Astrocyte (in vitro differentiated cells and primary cell): ENCODE measurements at regions not wholly inside any gene's neighbourhood (a gene's known extent, or its start where the extent isn't known, plus 50 kb on each side); places are given as distances from the start of the nearest gene placed in this dataset.

Experiments used
- DNase-seq: peaks from one replicate; pipeline ENCODE4 v3.0.0-alpha.2; 2010; ENCODE audit warnings: low read depth
- FAIRE-seq: peaks from 2 replicates; lab custom pipeline; 2011; peaks lifted over from hg19 to GRCh38; lab: Jason Lieb, UNC
- H2AFZ ChIP-seq: 2 replicates; pipeline ENCODE4 v1.6.0; 2012; ENCODE audit warnings: low read depth, low read length, inconsistent platforms
- H3K27ac ChIP-seq: 2 replicates; pipeline ENCODE4 v1.5.1; 2011; ENCODE audit warnings: low read depth, low read length, inconsistent platforms
- H3K27me3 ChIP-seq: 2 replicates; pipeline ENCODE4 v1.6.0; 2011; ENCODE audit warnings: low read length, inconsistent platforms; ENCODE audit not compliant: insufficient read depth
- H3K36me3 ChIP-seq: 2 replicates; pipeline ENCODE4 v1.5.1; 2011; ENCODE audit warnings: low read length, inconsistent platforms; ENCODE audit not compliant: insufficient read depth
- H3K4me1 ChIP-seq: 2 replicates; pipeline ENCODE4 v1.5.1; 2011; ENCODE audit warnings: low read length, inconsistent platforms; ENCODE audit not compliant: insufficient read depth
- H3K4me2 ChIP-seq: 2 replicates; pipeline ENCODE4 v1.6.0; 2012; ENCODE audit warnings: low read length, inconsistent platforms
- H3K4me3 ChIP-seq: 2 replicates; pipeline ENCODE4 v1.5.1; 2011; ENCODE audit warnings: low read depth, mild to moderate bottlenecking, low read length, inconsistent platforms; ENCODE audit not compliant: insufficient read depth
- H3K79me2 ChIP-seq: 2 replicates; pipeline ENCODE4 v1.6.0; 2012; ENCODE audit warnings: mild to moderate bottlenecking, low read length, inconsistent platforms; ENCODE audit not compliant: insufficient read depth
- H3K9ac ChIP-seq: 2 replicates; pipeline ENCODE4 v1.6.0; 2012; ENCODE audit warnings: mild to moderate bottlenecking, low read length, inconsistent platforms
- H3K9me3 ChIP-seq: 2 replicates; pipeline ENCODE4 v1.5.1; 2012; ENCODE audit warnings: low read depth, mild to moderate bottlenecking, low read length, inconsistent platforms; ENCODE audit not compliant: insufficient read depth
- H4K20me1 ChIP-seq: 2 replicates; pipeline ENCODE4 v1.6.0; 2012; ENCODE audit warnings: low read length, inconsistent platforms; ENCODE audit not compliant: insufficient read depth
- H3K27ac Mint-ChIP-seq: one replicate; pipeline ENCODE4 v1.8.0; 2021; ENCODE audit warnings: mild to moderate bottlenecking, mixed read lengths; ENCODE audit not compliant: unreplicated experiment
- H3K27me3 Mint-ChIP-seq: one replicate; pipeline ENCODE4 v1.8.0; 2021; ENCODE audit warnings: low read depth, mixed read lengths; ENCODE audit not compliant: unreplicated experiment
- H3K36me3 Mint-ChIP-seq: one replicate; pipeline ENCODE4 v1.8.0; 2021; ENCODE audit warnings: low read depth, mixed read lengths; ENCODE audit not compliant: unreplicated experiment
- H3K4me1 Mint-ChIP-seq: one replicate; pipeline ENCODE4 v1.8.0; 2021; ENCODE audit warnings: low read depth, mixed read lengths; ENCODE audit not compliant: unreplicated experiment
- H3K4me3 Mint-ChIP-seq: one replicate; pipeline ENCODE4 v1.8.0; 2021; ENCODE audit warnings: mild to moderate bottlenecking, moderate library complexity, mixed read lengths; ENCODE audit not compliant: unreplicated experiment
- H3K9me3 Mint-ChIP-seq: one replicate; pipeline ENCODE4 v1.8.0; 2021; ENCODE audit warnings: mild to moderate bottlenecking, mixed read lengths; ENCODE audit not compliant: unreplicated experiment
- CTCF ChIP-seq: IDR thresholded peaks from 2 replicates; pipeline ENCODE4 v1.5.1; 2011; ENCODE audit warnings: low read depth, mild to moderate bottlenecking, inconsistent platforms, low read length, moderate library complexity; ENCODE audit not compliant: insufficient read depth
- EZH2 ChIP-seq: IDR thresholded peaks from 2 replicates; pipeline ENCODE4 v1.6.1; 2012; ENCODE audit warnings: mild to moderate bottlenecking, low read length, inconsistent platforms; ENCODE audit not compliant: insufficient read depth

DNA sequence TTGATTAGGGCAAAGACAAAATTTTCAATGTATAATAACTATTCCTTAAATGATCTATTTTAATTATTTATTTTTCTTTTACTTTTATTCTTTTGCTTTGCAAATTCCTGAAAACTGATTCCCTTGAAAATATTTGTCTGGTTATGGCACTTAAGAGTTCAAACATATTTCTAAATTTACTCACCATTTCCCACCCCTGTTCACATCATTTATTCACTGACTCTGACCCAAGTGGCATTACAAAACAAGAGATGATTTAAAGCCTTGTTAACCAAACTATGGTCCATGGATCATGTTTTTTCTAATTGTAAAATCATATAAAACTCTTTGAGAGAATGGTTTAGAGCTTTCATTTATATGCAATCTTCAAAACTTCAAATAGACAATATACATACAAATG is 1256.1 kb upstream of the LRRN3 start:
- no peak overlapping the region for H3K9ac ChIP-seq
- Mint-ChIP-seq H3K9me3 (no peaks in the 10 kb centered on the region), H3K36me3 (no peaks in the 10 kb centered on the region), H3K27me3 (no peaks in the 10 kb centered on the region), H3K4me1 (peaks cover 2% of the 10 kb centered on the region), H3K4me3 (no peak overlapping the region), H3K27ac (no peak overlapping the region)
- no peaks in the 10 kb centered on the region for H3K9me3 ChIP-seq
- no peaks in the 10 kb centered on the region for H3K36me3 ChIP-seq
- no peaks in the 10 kb centered on the region for H3K27me3 ChIP-seq
- no peak overlapping the region for H2AFZ ChIP-seq
- H3K4me1 ChIP-seq = no peaks in the 10 kb centered on the region
- no peak overlapping the region for H3K4me2 ChIP-seq
- no peak overlapping the region for H3K4me3 ChIP-seq
- FAIRE-seq (no peak), DNase-seq (peak; percentile 9)
- no peaks in the 10 kb centered on the region for H3K79me2 ChIP-seq
- TF ChIP-seq EZH2 = no peak
- no peak overlapping the region for H3K27ac ChIP-seq
- no peaks in the 10 kb centered on the region for H4K20me1 ChIP-seq

DNA sequence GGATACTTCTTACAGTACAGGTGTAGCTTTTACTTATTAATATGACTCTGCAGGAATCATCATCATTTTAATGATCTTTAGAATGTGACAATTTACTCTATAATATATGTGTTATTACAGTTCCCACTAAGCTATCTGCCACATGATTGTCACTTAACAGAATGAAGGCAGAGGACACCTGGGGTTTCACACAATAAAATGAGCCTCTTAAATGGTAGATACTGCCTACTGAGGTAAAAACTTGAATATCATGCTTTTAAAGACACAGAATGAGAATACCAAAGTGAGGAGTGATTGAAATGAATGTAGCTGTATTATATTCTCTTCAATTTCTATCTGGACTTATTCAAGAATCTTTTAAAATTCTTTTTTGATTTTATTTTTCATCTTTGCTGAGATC is 1255.3 kb upstream of the LRRN3 start:
- H3K4me1 Mint-ChIP-seq = peaks cover 2% of the 10 kb centered on the region
- no peak for DNase-seq
- no peaks in the 10 kb centered on the region for H4K20me1 ChIP-seq
- H2AFZ ChIP-seq = no peak overlapping the region
- H3K27me3 Mint-ChIP-seq = no peaks in the 10 kb centered on the region
- H3K79me2 ChIP-seq = no peaks in the 10 kb centered on the region
- H3K36me3 Mint-ChIP-seq = no peaks in the 10 kb centered on the region
- no peak overlapping the region for H3K4me3 ChIP-seq
- no peaks in the 10 kb centered on the region for H3K4me1 ChIP-seq
- H3K36me3 ChIP-seq = no peaks in the 10 kb centered on the region
- H3K4me3 Mint-ChIP-seq = no peak overlapping the region
- TF ChIP-seq CTCF (no peak), EZH2 (no peak)
- no peaks in the 10 kb centered on the region for H3K27me3 ChIP-seq
- H3K4me2 ChIP-seq = no peak overlapping the region
- no peak overlapping the region for H3K27ac Mint-ChIP-seq
- no peaks in the 10 kb centered on the region for H3K9me3 Mint-ChIP-seq
- FAIRE-seq = no peak
- no peak overlapping the region for H3K27ac ChIP-seq
- H3K9me3 ChIP-seq = no peaks in the 10 kb centered on the region
- H3K9ac ChIP-seq = no peak overlapping the region

DNA sequence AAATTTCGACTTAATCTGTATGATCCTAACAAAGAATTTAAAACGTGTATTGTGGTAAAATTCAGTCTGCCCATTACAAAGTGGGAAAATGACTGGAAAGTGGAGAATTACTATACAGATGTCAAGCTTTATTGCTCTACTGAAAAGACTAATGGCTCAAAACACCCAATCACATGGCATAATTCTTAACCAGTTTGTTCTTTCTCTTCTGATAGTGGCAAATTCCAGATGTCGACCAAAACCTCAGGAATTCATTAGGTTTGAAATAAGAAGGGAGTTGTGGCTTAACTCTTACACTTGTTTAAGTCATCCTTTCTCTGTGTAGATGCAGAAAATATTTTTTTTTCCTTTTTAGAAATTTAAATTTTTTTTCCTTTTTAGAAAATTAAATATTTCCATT is 1254.9 kb upstream of the LRRN3 start:
- no peaks in the 10 kb centered on the region for H4K20me1 ChIP-seq
- H3K27ac ChIP-seq = no peak overlapping the region
- H3K27me3 ChIP-seq = no peaks in the 10 kb centered on the region
- H3K4me1 ChIP-seq = no peaks in the 10 kb centered on the region
- Mint-ChIP-seq H3K36me3 (no peaks in the 10 kb centered on the region), H3K27me3 (no peaks in the 10 kb centered on the region), H3K27ac (no peak overlapping the region), H3K9me3 (no peaks in the 10 kb centered on the region), H3K4me3 (no peak overlapping the region), H3K4me1 (peaks cover 2% of the 10 kb centered on the region)
- FAIRE-seq (no peak), DNase-seq (peak; percentile 8)
- H3K4me2 ChIP-seq = no peak overlapping the region
- no peak overlapping the region for H2AFZ ChIP-seq
- H3K9me3 ChIP-seq = no peaks in the 10 kb centered on the region
- TF ChIP-seq CTCF (no peak), EZH2 (no peak)
- H3K36me3 ChIP-seq = no peaks in the 10 kb centered on the region
- H3K4me3 ChIP-seq = no peak overlapping the region
- no peak overlapping the region for H3K9ac ChIP-seq
- no peaks in the 10 kb centered on the region for H3K79me2 ChIP-seq
